HG02610 (cell line): ENCODE measurements at regions not wholly inside any gene's neighbourhood (a gene's known extent, or its start where the extent isn't known, plus 50 kb on each side); places are given as distances from the start of the nearest gene placed in this dataset.
"Not testable (repeated sequence)": the region's sequence is repeated elsewhere in the genome, so short reads cannot be mapped to it uniquely, and the experiment has no call there.

ENCODE experiments used
- ATAC-seq: cut with Tn5 transposase; IDR thresholded peaks from one replicate; pipeline ENCODE4 v1.9.1; 2021; ENCODE audit warnings: mild to moderate bottlenecking, moderate library complexity; ENCODE audit not compliant: unreplicated experiment

- ATAC-seq = no peak
These were observed 626.1 kb upstream of the ID4 start for GRCh38 chr6:19210849-19211590.

GRCh38 chr6:19214231-19214630, 622.9 kb upstream of the ID4 start:
- ATAC-seq = no peak

GRCh38 chr6:19219931-19220330, 617.2 kb upstream of the ID4 start:
- no peak for ATAC-seq

- no peak for ATAC-seq
These were observed 605.1 kb upstream of the ID4 start for GRCh38 chr6:19231878-19232561.

- ATAC-seq = no peak
These were observed 591.5 kb upstream of the ID4 start for GRCh38 chr6:19245656-19246055.

- ATAC-seq = not testable (repeated sequence)
These were observed 590.0 kb upstream of the ID4 start for GRCh38 chr6:19247181-19247580.

GRCh38 chr6:19256123-19256522, 581.0 kb upstream of the ID4 start:
- ATAC-seq = not testable (repeated sequence)

- no peak for ATAC-seq
These were observed 575.5 kb upstream of the ID4 start for GRCh38 chr6:19261642-19262041.

- no peak for ATAC-seq
These were observed 569.1 kb upstream of the ID4 start for GRCh38 chr6:19268117-19268516.

GRCh38 chr6:19268718-19269117, 568.5 kb upstream of the ID4 start:
- no peak for ATAC-seq

GRCh38 chr6:19269341-19269898, 567.8 kb upstream of the ID4 start:
- no peak for ATAC-seq

GRCh38 chr6:19270616-19271015, 566.6 kb upstream of the ID4 start:
- ATAC-seq = no peak

- no peak for ATAC-seq
These were observed 557.9 kb upstream of the ID4 start for GRCh38 chr6:19279273-19279684.

- ATAC-seq = no peak
These were observed 549.2 kb upstream of the ID4 start for GRCh38 chr6:19287928-19288327.

GRCh38 chr6:19289457-19289856, 547.7 kb upstream of the ID4 start:
- no peak for ATAC-seq

- ATAC-seq = no peak
These were observed 539.3 kb upstream of the ID4 start for GRCh38 chr6:19297880-19298279.

GRCh38 chr6:19298421-19298820, 538.7 kb upstream of the ID4 start:
- ATAC-seq = no peak

- no peak for ATAC-seq
These were observed 538.0 kb upstream of the ID4 start for GRCh38 chr6:19299129-19299528.

- no peak for ATAC-seq
These were observed 535.2 kb upstream of the ID4 start for GRCh38 chr6:19301980-19302379.

GRCh38 chr6:19303383-19303782, 533.8 kb upstream of the ID4 start:
- no peak for ATAC-seq

GRCh38 chr6:19309661-19310060, 527.5 kb upstream of the ID4 start:
- no peak for ATAC-seq

GRCh38 chr6:19311786-19312185, 525.4 kb upstream of the ID4 start:
- no peak for ATAC-seq
